HG03432 (cell line): ENCODE measurements at regions not wholly inside any gene's neighbourhood (a gene's known extent, or its start where the extent isn't known, plus 50 kb on each side); places are given as distances from the start of the nearest gene placed in this dataset.
A peak's percentile ranks its signal among the peaks of the same experiment; 100 is the strongest.

Experiments
- ATAC-seq: cut with Tn5 transposase; IDR thresholded peaks from one replicate; pipeline ENCODE4 v1.9.1; 2021; ENCODE audit warnings: mild to moderate bottlenecking, moderate library complexity; ENCODE audit not compliant: unreplicated experiment

DNA sequence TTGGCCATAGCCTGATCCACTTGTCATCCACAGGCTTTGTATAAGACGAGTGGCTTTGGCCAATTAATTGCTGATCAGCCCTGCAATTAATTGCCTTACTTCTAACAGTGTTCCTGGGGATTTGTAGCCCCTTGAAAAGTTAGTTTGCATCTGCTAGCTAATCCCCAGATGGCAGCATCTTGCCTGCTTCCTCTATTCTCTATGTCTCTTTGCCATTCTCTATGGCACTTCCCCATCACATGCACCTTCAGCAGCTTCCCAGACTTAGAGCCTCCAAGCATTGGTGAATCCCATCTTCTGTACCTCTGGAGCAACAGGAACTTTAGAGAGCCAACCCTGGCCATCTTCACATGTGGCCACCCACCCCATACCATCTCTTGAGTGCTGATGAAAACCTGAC, 197.0 kb upstream of the DMAC1 start:
- no peak for ATAC-seq

DNA sequence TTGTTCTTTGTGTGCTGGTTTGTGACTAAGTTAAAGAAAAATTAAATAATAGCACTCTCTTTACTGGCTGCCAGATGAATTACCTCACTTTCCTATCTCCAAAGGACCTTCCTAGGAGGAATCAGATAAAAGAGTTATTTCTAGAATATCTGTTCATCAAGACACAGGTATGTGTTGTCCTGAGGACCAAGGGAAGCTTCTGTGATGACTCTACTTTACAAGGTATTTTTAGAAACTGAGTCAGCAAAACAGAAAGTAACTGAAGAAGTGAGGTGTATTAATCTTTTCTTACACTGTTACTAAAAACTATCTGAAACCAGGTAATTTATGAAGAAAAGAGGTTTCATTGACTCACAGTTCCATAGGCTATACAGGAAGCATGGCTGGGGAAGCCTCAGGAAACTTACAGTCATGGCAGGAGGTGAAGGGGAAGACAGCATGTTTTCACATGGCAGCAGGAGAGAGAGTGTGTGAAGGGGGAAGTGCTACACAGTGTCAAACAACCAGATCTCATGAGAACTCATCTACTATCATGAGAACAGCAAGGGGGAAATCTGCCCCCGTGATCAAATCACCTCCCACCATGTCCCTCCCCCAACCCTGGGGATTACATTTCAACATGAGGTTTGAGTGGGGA, 189.2 kb upstream of the DMAC1 start:
- no peak for ATAC-seq

GRCh38 chr9:7984692-7985091, 185.1 kb upstream of the DMAC1 start:
- ATAC-seq, result no peak

DNA sequence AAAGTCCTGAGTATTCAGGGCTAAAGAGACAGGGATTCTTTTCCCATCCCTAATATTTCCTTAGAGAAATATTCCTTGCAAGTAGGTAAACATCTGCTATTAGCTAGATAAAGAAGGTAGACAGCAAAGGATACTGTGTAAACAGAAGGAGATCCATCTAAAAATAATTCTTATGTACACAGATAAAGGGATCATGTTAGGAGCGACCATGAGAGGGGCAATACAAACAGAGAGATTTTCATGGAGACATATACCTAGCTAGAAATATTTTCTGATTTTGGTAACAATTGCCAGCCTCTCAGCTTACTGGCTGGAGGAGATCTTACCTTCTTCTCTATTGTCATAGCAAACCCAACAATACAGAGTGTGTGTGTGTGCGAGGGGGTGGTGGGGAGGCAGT, 184.6 kb upstream of the DMAC1 start:
- no peak for ATAC-seq

DNA sequence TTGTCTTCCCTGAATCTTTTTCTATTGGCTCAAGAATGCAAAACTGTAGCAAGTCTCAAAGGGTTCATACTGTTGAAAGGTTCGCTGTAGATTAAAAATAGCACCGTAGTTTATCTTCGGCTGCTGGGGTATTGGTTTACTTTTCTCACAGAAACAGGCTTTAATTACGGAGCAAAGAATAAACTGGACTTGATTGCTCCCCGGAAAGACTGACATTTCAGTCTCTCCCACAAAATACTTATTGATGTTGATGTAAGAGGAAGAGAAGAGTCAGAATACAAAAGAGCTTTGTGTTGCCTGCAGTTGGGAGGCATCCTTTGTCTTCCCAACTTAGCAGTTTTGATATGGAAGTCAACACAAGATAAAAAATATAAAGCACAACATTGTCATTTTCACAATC, 183.9 kb upstream of the DMAC1 start:
- no peak for ATAC-seq

DNA sequence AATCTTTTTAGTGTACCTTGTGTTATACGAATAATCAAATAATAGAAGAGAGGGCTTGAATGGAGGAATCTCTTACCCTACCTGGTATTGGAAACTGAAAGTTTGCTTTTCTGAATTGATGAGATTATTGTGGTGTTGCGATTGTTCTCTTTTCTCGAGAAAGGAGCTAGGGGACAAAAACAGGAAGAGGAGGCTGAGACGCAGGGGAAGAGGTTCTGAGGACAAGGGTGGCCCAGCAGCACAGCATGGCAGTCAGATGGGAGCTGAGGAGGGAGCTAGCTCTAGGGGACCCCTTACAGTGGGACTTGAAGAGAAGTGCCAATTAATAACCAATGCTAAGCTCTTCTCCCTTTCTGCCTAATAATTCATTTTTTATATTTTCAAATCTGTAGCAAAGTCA, 183.3 kb upstream of the DMAC1 start:
- no peak for ATAC-seq

GRCh38 chr9:7980691-7981289, 181.2 kb upstream of the DMAC1 start:
- ATAC-seq, result no peak

GRCh38 chr9:7980041-7980440, 180.5 kb upstream of the DMAC1 start:
- ATAC-seq, result no peak

- ATAC-seq, result no peak
Observed at GRCh38 chr9:7979611-7980010, 180.0 kb upstream of the DMAC1 start.

DNA sequence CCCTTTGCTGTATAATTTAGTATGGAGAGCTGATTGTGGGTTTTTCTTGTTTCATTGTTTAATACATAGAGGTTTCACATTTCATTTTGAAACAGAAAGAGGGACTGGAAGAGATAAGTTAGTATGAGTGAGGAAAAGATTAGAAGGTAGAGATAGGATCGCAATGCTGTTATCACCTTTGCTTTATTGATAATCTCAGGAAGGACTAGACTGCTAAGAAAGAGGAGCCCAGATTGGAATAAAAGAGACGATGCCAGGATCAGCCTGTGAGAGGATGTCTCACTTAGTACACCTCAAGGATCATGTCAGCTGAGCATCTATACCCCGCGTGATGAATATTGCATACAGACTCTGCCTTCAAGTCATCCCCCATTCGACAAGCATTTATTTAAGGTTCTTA, 178.0 kb upstream of the DMAC1 start:
- no peak for ATAC-seq

GRCh38 chr9:7976856-7977255, 177.3 kb upstream of the DMAC1 start:
- no peak for ATAC-seq

- peak; percentile 97 for ATAC-seq
Observed at GRCh38 chr9:7976167-7976755, 176.7 kb upstream of the DMAC1 start.

- no peak for ATAC-seq
Observed at GRCh38 chr9:7975336-7975735, 175.8 kb upstream of the DMAC1 start.

DNA sequence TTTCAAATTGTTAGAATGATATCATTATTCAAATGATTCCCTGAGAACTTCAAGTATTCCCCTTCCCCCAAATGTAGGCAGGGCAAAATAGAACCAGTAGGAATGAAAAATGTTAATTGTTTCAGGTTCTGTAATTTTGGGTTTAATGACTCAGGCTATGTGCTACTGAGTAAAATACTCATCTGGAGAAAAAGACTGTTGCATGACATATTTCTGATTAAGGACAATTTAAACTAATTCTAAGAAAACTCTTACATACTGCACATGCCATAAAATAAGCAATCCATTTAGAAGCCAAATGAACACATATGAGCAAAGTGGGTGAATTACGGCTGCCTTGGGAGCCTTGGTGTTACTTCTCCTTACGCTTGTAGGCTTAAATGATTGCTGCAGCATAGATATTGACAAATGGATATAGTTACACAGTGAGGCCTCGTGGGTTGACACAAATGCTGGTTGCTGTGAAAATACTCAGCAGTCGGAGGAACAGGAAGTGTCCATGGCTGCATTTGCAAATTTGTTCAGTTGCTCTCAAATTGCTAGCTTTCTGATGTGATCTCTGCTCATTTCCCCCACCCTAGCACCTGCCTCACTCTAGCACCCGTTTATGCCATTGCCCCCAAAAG, 174.9 kb upstream of the DMAC1 start:
- ATAC-seq, result no peak

DNA sequence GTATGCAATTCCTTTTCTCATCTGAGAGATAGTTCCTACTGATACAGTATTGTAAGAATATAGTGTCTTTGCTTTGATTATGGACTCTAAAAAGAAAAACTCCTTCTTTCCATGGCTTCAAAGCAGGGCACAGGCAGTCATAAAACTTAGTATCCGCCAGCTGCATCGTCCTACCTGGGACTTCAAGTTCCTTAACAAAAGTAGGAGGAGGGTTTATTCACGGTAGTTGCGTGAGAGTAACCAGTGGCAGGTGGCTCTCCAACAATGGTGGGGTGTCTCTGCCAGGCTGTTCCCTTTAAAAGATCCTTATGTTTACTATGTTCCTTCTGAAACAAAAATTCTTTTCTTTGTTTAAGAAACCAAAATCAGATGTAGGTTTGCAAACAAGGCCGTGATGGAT, 173.5 kb upstream of the DMAC1 start:
- no peak for ATAC-seq

DNA sequence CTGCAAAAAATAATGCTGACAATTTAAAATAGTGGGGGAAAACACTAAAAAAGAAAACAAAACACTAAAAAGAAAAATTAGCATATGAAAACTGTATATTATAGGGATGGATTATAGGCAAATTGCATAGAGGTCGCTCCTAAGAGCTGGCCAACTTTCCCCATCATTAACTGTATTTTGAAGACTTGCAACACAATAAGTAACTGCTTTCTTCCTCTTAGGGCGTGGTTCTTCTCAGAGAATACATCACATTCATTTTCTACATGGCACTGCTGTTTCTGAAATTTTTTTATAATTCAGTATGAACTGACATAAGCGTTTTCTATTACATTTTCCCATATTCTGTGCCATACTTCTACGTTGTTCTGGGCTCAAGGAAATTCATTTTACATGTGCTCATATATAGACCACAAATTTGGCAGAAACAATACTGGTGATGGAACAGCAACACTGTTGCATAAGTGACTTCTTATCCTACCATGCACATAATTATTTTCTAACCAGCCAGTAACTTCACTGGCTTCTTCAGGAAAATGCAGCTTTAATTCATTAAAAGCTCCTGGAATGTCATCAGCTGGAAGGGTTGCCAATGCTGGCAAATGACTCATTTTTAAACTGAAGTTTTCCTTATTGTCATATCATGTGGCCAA, 171.2 kb upstream of the DMAC1 start:
- no peak for ATAC-seq

DNA sequence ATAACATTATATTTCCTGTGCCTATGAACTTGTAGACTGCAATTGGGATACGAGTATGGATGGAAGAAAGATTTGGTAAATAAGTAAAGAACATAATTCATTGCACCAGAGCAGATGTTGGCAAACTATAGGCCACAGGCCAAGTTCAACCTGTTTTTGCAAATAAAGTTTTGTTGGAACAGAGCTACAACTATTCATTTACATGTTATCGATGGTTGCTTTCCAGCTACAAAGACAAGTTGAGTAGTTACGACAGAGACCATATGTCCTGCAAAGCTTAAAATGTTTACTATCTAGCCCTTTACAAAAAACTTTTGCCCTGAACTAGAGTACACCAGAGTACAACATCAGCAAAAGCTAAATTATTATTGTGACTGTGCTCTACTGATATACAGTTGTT, 169.1 kb upstream of the DMAC1 start:
- no peak for ATAC-seq

DNA sequence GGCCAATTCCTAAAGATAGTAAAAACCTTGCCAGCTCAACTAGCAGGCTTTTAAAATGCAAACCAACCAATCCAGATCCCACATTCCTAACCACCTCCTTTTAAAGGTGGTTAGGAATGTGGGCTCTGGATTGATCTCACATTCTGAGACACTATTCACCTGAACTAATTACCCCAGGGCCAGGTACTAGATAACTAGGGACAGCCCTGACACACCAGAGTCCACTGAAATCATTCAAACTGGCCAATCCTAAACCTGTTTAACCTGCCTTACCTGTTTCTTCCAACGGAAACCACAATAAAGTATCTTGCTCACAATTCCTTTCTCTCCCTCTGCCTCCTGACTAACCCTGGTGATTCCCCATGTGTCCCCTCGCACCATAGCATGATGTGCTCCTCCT, 168.3 kb upstream of the DMAC1 start:
- ATAC-seq, result no peak

DNA sequence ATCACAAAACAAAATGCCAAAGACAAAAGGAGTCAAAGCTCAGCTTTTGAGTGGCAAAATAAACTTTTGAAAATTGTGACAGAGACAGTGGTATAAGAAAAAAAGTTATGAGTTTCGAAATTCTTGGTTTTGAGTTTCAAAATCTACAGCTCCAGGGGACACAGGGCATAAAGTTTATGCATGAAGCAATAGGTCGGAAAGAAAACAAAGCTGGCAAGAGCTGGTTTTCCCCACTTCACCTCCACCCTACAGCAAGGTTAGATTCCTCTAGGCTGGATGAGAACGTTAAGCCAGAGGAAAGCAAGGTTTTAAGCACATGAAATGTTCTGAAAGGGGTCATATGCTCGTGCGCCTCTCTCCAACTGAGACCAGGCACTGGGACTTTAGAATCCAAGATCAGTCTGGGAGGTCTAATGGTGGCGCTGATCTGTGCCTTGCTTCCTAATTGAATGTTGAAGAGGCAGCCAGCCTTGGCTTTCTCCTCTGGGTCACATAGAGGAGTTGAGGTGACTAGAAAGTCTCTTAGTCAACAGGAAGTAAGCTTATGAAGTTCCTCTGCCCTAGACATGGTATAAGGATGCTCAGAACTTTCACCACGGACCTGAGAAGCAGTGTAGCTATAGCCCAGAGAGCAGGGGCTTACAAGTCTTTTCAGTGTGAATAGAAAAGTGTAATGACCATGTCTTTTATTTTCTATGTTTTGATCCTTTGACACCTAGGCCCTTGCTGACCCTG, 167.7 kb upstream of the DMAC1 start:
- ATAC-seq, result no peak

- no peak for ATAC-seq
Observed at GRCh38 chr9:7965063-7965462, 165.5 kb upstream of the DMAC1 start.

DNA sequence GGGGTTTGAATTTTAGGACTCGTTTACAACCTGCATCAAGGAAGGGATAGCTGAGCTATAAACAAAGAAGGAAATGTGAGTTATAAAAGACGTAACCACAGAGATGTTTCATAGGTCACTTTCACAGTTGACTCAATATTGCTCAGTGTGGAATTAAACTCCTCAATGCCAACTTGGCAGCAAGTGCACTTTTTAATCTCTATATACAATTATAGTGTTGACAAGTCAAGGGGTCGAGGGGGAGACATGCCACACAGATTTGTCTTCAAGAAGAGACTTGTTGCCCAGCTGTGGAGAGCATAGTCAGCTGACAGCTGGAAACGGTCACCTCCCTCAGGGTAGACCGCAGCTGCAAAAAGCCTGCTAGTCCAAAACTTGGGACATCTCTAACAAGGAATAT, 163.4 kb upstream of the DMAC1 start:
- ATAC-seq, result no peak
